GM20431 (cell line): ENCODE measurements at regions not wholly inside any gene's neighbourhood (a gene's known extent, or its start where the extent isn't known, plus 50 kb on each side); places are given as distances from the start of the nearest gene placed in this dataset.

Experiments used
- in situ Hi-C: fragments of 300-500 bp; cut with MseI, MboI; formaldehyde crosslinking; loops from one replicate; pipeline ENCODE4 v1.15.0; 2020; ENCODE audit warnings: low sequenced_read_pairs; ENCODE audit not compliant: unreplicated experiment

- in situ Hi-C loops: no loop called here
Measured at GRCh38 chr7:144907577-144907976, 71.7 kb upstream of the TPK1 start.

GRCh38 chr7:144903201-144903600 is 67.3 kb upstream of the TPK1 start:
- in situ Hi-C loops: no loop called here

- in situ Hi-C loops: no loop called here
Measured at GRCh38 chr7:144892761-144893160, 56.9 kb upstream of the TPK1 start.
